ENCODE measurements at regions not wholly inside any gene's neighbourhood (a gene's known extent, or its start where the extent isn't known, plus 50 kb on each side); places are given as distances from the start of the nearest gene placed in this dataset.
A peak's percentile ranks its signal among the peaks of the same experiment; 100 is the strongest.

- no peak for DNase-seq (ENCODE audit: low read depth)
Measured at GRCh38 chr16:74094962-74095361, 201.7 kb upstream of the PSMD7 start.

DNA sequence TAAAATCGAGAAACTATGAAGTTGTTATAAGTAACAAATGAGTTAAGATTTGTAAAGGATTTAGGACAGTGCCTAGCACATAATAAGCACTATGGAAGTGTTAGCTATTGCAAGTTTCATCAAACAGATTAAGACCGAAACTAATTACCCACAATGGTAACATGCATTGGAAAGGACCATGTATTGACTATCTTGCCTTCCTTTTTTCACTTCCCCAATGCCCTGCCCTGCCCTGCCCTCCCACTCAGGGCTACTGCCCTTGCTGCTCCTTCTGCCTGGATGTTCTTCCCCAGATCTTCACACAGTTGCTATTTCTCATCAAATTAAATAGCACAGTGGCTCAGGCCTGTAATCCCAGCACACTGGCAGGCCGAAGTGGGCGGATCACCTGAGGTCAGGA is 202.1 kb upstream of the PSMD7 start:
- DNase-seq (ENCODE audit: low read depth), result no peak

DNA sequence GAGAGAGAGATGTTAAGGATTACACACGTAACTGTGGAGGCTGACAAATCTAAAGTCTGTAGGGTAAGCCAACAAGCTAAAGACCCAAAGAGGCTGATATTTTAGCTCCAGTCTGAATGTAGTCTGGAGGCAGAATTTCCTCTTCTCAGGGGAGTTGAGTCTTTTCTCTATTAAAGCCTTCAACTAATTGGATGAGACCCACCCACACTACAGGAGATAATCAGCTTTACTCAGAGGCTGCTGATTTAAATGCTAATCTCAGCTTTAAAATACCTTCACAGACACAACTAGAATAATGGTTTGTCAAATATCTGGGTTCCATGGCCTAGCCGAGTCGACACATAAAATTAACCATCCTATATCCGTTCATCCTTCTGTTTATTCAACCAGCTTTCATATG is 204.3 kb upstream of the PSMD7 start:
- DNase-seq (ENCODE audit: low read depth), result no peak

DNA sequence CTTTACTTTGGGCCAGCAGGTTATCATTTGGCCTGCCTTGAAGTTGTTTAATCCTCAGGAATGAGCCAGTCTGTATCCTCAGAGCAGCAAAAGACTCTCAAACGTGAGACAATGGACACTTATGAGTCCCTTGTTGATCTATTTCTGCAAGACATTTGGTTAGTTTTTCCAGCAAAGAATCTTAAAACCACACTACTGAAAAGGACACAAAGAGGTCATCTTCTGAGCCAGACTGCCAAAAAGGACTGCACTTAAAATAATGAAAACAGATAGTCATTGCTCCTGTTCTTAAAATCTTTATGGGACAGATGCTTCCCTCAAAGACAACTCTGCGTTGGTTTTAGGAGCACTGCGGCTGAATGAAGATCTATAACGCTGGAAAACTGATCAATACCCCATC is 205.7 kb upstream of the PSMD7 start:
- no peak for DNase-seq (ENCODE audit: low read depth)

DNA sequence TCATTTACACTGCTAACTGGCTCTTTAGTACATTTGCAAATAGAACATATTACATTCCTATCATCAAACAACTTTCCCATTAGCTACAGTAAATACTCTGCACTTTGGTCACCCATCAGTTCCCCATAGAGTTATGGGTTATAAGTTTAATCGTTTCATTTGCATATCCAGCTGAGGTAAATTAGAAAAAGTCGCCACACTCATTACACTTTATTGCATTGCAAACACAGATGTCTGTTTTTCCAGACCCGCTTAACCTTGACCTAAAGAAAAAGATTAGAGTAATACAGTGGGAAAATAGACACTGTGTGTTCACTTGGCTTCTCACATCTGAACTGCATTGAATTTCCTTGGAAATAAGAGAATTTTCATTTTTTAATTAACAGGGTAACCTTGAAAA is 213.1 kb upstream of the PSMD7 start:
- DNase-seq (ENCODE audit: low read depth), result no peak

- DNase-seq (ENCODE audit: low read depth), result no peak
Measured at GRCh38 chr16:74080311-74080710, 216.3 kb upstream of the PSMD7 start.

DNA sequence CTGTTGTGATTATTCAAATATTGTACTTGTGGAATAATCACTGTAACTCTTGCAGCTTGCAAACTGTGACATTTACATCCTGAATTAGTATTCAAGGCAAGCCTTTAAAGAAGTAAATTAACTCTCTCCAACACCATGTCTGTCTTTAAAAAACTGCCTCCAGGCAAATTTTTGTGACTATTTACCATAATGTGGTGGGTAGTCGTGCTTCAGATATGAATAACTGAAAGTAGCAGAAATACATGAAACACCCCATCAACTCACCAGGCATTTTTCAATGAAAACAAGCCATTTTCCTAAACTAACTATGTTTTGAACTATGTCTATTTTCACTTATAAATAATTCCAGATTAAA is 217.4 kb upstream of the PSMD7 start:
- no peak for DNase-seq (ENCODE audit: low read depth)

DNA sequence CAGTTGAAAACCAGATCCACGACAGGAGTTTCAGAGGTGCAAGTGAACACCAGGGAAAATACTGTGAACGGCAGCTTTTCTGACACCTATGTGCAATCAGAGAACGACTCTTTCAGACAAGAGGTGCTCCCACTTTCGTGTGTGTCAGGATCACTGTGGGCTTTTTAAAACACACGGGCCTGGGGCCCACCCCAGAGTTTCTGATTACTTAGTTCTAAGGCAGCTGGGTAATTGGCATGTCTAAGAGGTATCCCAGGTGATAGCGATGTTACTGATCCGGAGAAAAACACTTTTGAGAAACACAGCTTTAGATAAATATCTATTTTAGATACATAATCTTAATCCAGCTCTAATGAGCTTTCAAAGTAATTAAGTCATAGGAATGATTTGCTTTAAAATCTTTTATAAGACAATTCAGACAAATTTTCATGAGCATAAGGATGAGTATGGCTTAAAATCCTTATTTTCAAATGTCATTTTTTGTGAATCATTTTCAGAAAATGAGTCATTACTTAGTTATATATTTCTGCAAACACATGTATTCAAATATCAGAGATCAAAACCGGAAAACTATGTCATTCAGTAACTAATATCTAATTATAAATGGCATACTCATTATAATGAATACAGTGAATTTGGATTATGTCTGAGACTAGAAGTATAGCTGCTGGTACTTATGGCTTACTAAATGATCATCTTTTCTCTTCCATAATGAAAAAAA is 217.9 kb upstream of the PSMD7 start:
- DNase-seq (ENCODE audit: low read depth), result no peak

- no peak for DNase-seq (ENCODE audit: low read depth)
Measured at GRCh38 chr16:74076568-74076967, 220.0 kb upstream of the PSMD7 start.

- no peak for DNase-seq (ENCODE audit: low read depth)
Measured at GRCh38 chr16:74075393-74075792, 221.2 kb upstream of the PSMD7 start.

- DNase-seq (ENCODE audit: low read depth), result peak; percentile 52
Measured at GRCh38 chr16:74073456-74073855, 223.2 kb upstream of the PSMD7 start.

DNA sequence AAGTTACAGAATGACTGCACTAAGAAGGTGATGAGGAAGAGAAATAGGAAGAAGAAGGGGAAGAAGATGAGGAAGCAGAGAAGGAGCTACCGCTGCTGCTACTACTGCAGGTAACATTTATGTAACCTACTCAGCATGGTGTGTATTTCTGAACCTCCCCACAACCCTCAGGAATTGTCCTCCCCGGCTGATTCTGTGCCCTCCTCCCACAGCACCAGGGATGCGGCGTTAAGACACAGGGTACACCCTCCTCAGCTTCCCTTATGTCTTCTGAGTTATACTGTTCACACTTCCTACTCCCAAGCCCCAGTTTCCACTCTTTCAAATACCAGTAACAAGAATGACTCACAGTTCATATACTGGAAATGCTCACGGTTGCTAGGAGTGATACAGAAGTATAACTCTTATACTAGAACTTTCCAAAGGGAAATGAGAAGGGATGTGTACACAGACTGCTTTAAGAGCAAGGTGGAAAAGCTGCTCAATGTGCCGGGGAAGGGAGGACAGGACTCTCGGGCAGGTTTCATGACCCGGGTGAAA is 224.5 kb upstream of the PSMD7 start:
- no peak for DNase-seq (ENCODE audit: low read depth)

DNA sequence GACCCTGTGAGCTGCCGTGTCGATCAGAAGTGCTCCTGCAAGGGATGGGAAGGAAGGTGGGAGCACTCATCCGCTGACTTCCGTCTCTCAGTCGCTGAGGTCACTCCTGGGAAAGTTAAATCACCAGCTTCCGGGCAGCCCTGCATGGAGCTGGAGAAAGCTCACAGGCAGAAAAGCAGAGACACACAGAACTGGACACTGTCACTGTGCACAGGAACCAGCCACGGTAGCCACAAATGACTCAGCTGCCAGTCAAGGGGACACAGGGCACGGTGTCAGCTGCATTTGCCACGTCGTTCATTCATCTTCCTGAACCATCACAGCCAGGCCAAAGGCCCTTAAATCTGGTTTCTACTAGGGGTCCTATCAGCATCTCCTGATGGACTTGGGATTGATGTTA is 226.4 kb upstream of the PSMD7 start:
- DNase-seq (ENCODE audit: low read depth), result no peak

DNA sequence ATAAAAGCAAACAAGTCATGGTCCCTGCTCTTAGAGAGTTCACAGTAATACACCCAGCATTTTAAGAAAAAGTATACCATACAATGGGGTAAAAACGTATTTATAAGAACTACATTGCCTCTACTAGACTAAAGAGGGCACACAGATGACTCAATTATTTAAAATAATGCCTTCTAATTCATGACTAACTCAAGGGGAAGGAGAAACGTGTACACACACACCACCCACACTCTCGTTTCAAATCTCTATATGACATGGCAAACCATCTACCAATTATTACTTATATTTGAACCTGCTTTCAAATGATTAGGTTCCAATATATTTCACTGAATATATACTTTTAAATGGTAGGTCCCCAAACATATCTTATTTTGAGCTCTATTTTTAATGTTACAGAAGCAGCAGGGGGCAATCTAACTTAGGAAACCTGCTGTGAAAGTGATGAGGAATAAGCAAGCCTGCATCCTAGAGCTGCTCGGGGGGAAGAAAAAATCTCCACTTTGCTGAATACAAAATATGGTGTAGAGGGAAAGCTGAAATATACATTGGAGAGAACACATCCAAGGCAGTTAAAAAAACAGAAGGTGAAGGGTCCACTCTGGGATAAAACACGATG is 232.4 kb upstream of the PSMD7 start:
- DNase-seq (ENCODE audit: low read depth), result no peak

DNA sequence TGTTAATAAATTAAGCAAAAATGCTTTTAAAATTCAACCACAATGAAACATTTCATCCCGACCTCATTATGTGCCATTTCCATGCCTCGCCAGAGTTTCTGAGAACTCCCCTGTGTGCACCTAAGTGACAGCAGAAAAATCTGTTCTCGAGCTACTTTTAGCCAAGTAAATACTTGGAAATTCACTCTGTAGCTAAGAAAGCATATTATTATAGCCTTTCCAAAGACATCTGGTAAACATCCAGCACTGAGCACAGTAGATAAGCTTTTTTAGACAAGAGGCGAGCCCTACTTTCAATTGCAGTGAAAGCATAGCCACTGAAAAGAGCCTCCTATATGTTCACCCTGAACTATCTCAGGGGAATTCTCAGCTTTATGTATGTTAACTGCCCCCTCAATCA is 242.8 kb upstream of the PSMD7 start:
- DNase-seq (ENCODE audit: low read depth), result no peak

GRCh38 chr16:74053312-74053711 is 243.3 kb upstream of the PSMD7 start:
- no peak for DNase-seq (ENCODE audit: low read depth)

GRCh38 chr16:74052016-74052415 is 244.6 kb upstream of the PSMD7 start:
- DNase-seq (ENCODE audit: low read depth), result no peak

DNA sequence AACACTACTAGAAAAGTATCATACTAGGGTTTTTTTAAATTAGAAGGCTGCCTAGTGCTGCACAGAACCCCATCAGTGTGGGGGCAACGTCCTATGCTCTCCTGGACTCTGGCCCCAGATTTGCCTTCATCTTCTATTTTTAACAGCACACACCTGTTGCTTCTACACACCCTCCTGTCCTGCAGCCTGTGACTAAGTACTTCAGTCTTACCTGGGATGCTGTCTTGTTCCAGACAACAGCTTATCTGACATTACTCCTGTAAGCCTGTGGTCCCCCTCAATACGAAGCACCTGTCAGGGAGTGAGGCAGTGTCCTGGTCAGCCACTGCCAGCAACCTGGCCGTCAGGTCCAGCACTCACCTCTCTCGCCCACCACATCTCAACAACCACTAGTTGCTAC is 247.6 kb upstream of the PSMD7 start:
- no peak for DNase-seq (ENCODE audit: low read depth)

DNA sequence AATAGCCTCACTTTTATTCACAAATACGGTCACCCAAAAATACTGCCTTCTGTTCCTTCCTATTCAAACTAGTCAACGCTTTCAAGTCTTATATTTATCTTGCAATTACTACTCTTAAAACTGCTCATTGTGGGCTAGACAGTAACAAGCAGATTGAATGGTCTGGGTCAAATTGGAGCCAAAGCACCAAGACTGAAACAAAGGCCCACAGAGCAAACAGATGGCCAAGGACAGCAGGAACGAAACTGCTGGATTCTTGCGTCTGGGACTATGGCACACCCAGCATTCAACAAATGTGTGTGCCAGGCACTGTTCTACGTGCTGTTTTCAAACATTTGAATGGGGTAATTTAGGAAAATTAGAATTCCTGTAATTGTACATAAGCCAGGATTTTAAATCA is 250.1 kb upstream of the PSMD7 start:
- no peak for DNase-seq (ENCODE audit: low read depth)

DNA sequence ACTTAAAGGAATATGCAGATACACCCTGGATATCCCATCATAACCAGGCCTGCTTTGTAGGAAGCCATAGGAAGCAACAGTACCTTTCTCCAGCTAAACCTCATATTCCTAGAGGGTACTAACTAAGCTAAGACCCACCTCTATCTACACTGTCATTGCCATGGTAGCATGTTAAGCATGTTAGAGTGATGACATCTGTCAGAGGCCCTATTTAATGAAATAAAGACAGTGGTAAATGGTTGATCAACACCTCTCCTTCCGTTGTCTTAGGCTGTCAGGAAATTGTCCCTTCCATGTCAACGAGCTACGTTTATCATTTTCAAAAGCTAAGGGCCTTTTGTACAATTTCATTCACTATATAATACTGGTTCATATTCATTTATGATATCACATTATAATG is 251.1 kb upstream of the PSMD7 start:
- DNase-seq (ENCODE audit: low read depth), result no peak

GRCh38 chr16:74035816-74036215 is 260.8 kb upstream of the PSMD7 start:
- no peak for DNase-seq (ENCODE audit: low read depth)

DNA sequence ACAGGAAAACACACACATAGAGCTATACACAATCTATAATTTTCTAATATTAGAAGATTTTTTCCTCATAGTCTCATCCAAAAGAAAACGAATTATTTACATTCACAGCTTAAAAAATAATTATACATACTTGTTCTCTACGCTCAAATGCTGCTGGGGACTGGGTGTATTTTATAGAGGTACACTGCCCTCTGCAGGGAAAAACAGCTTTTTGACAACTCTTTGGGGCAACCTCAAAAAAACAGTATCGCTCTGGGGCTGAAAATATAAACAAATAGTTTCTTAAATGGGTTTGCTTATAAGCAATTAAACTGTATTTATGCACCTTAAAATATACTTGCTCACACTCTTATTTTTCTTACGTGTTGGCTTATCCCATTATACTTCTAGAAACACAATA is 261.8 kb upstream of the PSMD7 start:
- no peak for DNase-seq (ENCODE audit: low read depth)

DNA sequence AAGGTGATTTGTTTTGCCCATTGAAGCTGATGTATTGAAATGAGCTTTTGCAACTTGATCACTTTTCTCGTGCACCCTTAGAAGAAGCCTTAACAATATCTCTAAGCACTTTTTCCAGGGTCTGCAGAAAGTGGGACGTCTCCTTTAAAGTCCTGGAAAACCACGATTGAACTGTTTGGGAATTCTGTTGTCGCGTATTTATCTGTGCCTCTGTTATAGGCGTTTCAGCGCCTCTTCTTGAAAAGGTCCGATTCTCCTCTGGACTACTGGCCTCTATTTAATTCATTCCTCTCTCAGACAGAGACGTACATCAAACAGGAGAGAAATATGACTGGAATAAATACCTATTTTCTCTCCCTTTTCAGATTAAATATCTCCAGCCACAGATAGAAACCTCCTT is 262.4 kb upstream of the PSMD7 start:
- DNase-seq (ENCODE audit: low read depth), result no peak

GRCh38 chr16:74033441-74033995 is 263.1 kb upstream of the PSMD7 start:
- no peak for DNase-seq (ENCODE audit: low read depth)

All from HS-5 (cell line).